Cardiac fibroblast (primary cell): ENCODE measurements at regions not wholly inside any gene's neighbourhood (a gene's known extent, or its start where the extent isn't known, plus 50 kb on each side); places are given as distances from the start of the nearest gene placed in this dataset.

Experiments used
- DNase-seq, 2 donors: peaks; one replicate each; pipeline versions ENCODE4 v3.0.0 to v3.0.0-alpha.2; 2010; ENCODE audit warnings: low read depth in 2 of 2
- H3K4me3 ChIP-seq, 2 donors: replicated peaks in 1 of 2; 1 replicate in 1 of 2; 2 replicates in 1 of 2; pipeline ENCODE4 v1.5.1; 2011; ENCODE audit warnings: low read depth in 2 of 2, low read length in 2 of 2, mild to moderate bottlenecking in 2 of 2, moderate library complexity in 1 of 2
- TF ChIP-seq, protein P1 (sequence below): IDR thresholded peaks from one replicate; pipeline ENCODE4 v1.5.1; 2011; ENCODE audit warnings: low read depth, mild to moderate bottlenecking, low read length, inconsistent platforms

DNA sequence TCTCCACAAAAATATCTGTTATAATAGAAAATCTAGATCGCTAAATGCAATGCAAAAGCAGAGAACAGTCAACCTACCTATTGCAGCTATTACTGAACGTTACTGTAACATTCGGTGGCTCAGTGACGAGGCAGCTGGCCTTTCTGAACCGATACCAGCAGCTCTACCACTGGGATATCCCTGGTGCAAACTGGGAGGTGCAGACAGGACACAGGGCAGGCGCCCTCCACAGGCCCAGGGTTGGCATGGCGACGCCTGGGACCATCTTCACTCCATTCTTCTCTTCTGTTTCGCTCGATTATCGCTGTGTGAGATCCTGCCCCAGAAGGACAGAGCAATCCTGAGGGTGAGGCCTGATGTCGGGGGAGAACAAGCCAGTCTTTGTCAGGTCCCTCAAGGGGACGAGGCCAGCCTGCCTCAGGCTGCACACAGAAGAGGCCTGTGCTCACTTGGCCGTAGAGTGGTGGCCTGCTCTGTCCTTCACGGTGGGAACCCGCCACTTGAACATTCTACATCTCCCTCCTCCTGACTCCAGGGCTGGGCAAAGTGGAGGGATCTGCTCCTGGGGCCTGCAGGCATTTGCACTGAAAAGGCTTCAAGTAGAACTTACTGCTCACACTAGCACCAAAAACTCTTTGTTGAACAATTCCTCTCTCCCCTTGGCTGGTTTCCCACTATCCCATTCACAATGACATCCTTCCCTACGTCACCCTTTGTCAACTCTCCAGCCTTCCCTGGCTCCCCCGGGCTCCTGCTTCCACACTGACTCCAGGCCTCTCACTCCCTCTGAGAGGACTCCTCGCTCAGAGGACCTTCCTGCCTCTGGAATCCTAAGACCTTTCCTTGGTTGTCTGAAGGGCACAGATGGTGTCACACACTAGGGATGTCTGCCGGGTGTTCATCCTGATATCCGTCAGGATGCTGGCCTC, 49.7 kb downstream of the CYRIA start:
- H3K4me3 ChIP-seq: no peak overlapping the region
- peak in 1 of 2 donors; percentile 28 for DNase-seq
- TF ChIP-seq, protein P1, sequence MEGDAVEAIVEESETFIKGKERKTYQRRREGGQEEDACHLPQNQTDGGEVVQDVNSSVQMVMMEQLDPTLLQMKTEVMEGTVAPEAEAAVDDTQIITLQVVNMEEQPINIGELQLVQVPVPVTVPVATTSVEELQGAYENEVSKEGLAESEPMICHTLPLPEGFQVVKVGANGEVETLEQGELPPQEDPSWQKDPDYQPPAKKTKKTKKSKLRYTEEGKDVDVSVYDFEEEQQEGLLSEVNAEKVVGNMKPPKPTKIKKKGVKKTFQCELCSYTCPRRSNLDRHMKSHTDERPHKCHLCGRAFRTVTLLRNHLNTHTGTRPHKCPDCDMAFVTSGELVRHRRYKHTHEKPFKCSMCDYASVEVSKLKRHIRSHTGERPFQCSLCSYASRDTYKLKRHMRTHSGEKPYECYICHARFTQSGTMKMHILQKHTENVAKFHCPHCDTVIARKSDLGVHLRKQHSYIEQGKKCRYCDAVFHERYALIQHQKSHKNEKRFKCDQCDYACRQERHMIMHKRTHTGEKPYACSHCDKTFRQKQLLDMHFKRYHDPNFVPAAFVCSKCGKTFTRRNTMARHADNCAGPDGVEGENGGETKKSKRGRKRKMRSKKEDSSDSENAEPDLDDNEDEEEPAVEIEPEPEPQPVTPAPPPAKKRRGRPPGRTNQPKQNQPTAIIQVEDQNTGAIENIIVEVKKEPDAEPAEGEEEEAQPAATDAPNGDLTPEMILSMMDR: no peak

DNA sequence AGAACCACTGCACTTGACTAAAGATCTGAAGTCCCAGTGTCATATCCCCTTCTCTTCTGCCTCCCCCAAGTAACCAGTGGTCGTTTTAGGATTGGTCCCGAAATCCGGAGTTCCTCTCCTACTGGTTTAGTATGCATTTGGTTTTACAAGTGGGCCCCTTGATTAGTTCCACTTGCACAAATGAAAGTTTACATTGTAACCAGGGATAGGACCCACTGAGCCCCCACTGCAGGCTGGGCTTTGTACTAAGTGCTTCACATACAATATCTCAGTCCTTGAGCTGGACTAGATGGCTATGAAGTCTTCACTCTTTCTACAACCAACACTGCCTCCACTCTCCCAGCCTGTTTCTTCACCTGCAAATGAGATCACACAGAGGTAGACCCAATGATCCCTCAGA, 50.4 kb downstream of the CYRIA start:
- H3K4me3 ChIP-seq: no peak overlapping the region
- no peak for DNase-seq
- TF ChIP-seq, protein P1: no peak

DNA sequence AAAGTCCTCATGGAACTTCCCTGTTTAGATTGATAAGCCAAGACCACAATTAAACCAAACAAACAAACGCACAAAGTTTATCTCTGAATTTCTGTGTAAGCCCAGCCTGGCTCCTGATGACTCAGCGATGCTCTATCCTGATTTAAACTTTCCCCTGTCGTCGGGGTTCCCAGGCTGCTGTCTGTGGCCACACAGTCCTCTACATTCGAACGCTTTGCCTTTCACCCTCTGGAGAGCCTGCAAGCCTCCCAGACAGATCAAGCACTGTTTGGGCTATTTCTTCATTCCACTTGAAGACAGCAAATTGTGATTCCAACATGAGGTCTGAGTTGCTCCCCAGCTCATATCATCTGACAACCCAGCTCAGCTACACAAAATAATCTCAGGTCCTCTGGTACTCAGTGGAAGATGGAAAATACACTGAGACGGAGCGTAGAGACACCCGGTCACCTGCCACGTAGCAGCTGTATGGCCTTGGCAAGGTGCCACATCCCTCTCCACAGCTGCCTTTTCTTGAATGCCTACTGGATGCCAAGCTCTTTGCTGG, 51.2 kb downstream of the CYRIA start:
- no peak overlapping the region for H3K4me3 ChIP-seq
- peak; percentile 16 to 29 for DNase-seq
- TF ChIP-seq, protein P1: no peak

DNA sequence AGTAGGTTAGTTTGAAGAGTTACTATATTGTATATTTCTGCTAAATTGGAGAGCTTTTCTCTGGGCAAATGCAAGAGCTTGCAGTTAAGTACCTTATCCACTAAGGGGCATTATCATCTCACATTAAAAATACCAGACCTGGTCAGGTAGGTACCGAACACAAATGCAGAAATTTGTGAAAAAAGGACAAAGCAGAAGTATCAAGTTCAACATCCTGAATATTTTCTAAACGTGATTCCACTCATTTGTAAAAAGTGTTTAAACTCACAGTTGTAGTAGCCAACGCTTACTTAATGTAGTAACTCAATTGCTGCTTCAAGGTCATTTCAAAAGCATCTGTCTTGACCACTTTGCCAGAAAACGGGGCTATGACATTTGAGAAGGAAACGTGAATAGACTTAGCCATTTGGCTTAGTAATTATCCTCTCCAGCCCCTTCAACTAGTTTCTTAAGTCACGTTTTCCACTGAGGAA, 52.1 kb downstream of the CYRIA start:
- TF ChIP-seq, protein P1: peak; percentile 33
- H3K4me3 ChIP-seq: no peak overlapping the region
- peak; percentile 49 to 52 for DNase-seq

DNA sequence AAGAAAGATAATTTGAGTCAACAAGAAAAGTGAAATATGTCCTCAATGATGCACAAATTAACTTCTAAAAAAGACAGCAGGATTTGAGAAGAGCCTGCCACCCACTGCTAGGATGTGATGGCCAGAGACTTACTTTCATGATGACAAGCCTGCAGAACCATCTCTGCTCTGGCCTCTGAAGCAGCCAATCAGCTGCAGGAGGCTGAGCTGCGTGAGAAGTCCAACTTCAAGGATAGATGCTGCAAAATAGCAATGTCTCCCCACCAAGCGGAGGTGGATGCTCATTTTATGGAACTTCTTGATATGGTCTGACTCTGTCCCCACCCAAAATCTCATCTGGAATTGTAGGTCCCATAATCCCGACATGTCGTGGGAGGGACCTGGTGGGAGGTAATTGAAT, 53.1 kb downstream of the CYRIA start:
- DNase-seq: no peak
- TF ChIP-seq, protein P1: no peak
- no peak overlapping the region for H3K4me3 ChIP-seq

DNA sequence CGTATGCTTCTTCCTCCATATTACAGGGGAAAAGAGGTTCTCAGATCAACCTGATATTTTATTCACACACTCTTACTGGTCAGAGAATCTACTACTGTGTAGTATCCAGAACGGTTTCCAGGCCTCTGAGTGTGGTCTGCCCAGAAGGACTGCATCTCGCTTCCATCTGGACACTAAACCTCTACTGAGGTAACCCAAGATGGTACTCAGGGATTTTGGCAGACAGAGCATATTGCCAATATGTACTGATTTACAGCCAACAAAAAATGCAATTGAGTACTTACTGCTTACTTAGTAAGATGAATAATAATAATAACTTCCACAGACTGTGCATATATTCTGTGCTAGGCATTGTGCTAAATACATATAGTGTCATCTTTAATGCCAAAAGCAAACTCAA, 55.8 kb downstream of the CYRIA start:
- no peak for DNase-seq
- TF ChIP-seq, protein P1: no peak

More for the DNA sequence above, 55.8 kb downstream of the CYRIA start:
- no peak overlapping the region for H3K4me3 ChIP-seq
